GM20000 (cell line): ENCODE measurements at regions not wholly inside any gene's neighbourhood (a gene's known extent, or its start where the extent isn't known, plus 50 kb on each side); places are given as distances from the start of the nearest gene placed in this dataset.

Experiments used
- DNase-seq: peaks from one replicate; pipeline ENCODE4 v3.0.0; 2012; ENCODE audit warnings: low spot score
- TF ChIP-seq, protein P1 (sequence below): IDR thresholded peaks from 2 replicates; pipeline ENCODE4 v1.5.1; 2012; ENCODE audit warnings: mild to moderate bottlenecking, control low read depth; ENCODE audit errors: extremely low read depth, missing control alignments

DNA sequence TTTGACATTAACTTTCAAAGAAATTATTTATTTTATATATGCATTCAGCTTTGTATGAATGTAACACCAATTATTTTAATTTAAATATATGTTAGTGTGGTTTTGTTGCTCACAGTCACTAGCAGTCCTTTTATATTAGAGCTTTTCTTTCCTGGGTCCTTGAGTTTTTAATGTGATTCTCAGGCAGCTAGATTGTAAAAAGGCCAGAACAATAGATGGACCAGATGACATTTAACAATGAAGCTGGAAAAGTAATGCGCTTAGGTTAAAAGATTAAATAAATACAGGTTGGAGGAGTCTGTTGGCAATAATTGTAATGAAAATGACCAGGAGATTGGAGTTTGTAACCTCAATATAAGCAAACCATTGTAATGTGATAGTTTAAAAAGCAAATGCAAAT lies 171.1 kb downstream of the FTCDNL1 start:
- DNase-seq, result no peak
- TF ChIP-seq, protein P1, sequence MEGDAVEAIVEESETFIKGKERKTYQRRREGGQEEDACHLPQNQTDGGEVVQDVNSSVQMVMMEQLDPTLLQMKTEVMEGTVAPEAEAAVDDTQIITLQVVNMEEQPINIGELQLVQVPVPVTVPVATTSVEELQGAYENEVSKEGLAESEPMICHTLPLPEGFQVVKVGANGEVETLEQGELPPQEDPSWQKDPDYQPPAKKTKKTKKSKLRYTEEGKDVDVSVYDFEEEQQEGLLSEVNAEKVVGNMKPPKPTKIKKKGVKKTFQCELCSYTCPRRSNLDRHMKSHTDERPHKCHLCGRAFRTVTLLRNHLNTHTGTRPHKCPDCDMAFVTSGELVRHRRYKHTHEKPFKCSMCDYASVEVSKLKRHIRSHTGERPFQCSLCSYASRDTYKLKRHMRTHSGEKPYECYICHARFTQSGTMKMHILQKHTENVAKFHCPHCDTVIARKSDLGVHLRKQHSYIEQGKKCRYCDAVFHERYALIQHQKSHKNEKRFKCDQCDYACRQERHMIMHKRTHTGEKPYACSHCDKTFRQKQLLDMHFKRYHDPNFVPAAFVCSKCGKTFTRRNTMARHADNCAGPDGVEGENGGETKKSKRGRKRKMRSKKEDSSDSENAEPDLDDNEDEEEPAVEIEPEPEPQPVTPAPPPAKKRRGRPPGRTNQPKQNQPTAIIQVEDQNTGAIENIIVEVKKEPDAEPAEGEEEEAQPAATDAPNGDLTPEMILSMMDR, result no peak

DNA sequence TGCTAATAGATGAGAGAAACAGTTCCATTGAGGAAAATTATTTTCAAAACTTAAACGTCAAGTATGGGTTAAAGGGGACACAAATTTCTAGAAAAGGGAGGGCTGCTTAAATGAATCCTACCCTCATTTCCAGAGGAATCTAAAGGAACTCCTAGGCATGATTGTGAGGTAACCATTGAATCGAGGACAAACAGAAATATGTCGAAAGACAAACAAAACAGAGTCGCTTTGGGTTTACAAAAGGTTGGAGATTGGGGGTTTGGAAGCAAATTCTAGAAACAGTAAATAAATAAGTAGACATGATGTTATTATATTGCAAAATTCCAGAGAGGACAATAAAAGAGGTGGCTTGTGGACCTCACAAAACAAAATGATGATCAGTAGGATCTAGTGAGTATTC lies 173.1 kb downstream of the FTCDNL1 start:
- no peak for DNase-seq

DNA sequence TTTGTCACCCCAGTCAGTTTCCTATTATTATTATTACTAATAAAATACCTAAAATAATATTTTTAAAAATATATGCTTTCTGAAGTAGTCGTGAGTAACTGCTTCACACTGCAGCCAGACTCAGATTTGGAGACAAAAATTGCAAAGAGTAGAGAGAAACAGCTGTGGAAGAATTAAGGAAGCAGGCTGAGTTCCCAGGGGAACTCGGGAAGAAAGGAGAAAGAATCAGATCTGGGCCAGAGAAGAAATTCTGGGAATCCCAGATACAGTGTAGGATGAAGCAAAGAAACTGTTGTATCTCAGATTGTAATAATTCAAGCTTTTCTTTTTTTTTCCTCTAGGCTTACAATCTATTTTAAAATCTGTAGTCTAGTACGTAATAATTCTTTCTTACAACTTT lies 182.3 kb downstream of the FTCDNL1 start:
- no peak for DNase-seq
- TF ChIP-seq, protein P1, result no peak

More for the DNA sequence above, 173.1 kb downstream of the FTCDNL1 start:
- TF ChIP-seq, protein P1, result no peak

DNA sequence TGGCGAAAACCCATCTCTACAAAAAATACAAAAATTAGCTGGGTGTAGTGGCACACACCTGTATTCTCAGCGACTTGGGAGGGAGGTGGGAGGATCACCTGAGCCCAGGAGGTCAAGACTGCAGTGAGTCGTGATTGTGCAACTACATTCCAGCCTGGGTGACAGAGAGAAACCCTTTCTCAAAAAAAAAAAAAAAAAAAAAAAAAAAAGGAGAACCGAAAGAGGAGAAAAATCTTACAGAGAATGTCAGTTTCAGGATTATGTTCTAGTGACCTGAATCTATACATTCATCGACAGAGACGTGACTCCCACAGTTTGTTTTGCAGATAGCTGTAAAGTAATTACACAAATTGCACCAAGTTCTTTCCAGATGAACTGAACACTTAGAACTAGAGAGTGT lies 187.8 kb downstream of the FTCDNL1 start:
- TF ChIP-seq, protein P1, result no peak
- DNase-seq, result peak; percentile 50

DNA sequence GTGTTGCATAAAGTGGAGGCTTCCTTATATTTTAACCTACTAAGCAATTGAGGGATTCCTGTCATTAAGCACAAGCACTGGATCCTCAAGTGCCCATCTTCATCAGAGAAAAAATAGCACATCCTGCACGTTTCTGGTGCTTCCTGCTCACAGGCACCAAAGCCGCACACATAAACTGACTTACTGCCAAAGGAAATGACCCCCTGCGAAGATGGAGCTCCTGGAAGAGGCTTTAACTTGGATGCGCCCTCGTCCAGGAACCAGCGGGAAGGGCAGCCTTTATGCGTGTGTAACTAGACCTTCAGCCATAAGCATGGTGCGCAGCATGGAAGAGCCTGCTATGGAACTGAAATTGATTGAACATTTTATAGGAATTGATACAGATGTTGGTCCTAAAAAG lies 188.7 kb downstream of the FTCDNL1 start:
- TF ChIP-seq, protein P1, result no peak
- DNase-seq, result no peak

DNA sequence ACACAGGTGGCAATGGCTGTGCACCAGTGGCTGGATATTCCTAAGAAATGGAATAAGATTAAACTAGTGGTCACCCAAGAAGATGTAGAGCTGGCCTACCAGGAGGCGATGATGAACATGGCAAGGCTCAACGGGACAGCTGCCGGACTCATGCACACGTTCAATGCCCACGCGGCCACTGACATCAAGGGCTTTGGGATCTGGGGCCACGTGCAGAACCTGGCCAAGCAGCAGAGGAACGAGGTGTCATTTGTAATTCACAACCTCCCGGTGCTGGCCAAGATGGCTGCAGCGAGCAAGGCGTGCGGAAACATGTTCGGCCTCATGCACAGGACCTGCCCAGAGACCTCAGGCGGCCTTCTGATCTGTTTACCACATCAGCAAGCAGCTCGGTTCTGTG lies 190.8 kb downstream of the FTCDNL1 start:
- no peak for DNase-seq
- TF ChIP-seq, protein P1, result no peak

DNA sequence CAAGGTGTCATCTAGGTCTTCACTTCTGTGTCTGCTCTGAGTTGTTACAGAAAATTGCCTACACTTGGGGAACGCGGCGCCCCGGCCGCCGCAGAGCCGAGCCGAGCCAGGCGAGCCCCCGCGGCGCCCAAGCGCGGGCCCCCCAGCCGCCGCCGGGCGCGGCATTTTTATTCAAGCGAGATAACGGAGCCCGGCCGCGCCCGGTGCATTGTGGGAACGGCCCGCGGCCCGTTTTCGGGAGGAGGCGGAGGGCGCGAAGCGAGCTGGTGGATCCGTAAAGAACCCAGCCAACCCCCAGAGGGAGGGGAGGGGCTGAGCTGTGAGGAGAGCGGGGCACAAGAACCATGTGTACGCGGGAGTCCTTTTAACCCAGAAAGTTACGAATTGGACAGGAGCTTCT lies 191.8 kb downstream of the FTCDNL1 start:
- TF ChIP-seq, protein P1, result no peak
- DNase-seq, result no peak
